SK-N-SH treated with all-trans-retinoic acid at 6 μM for 48 hours (cell line): ENCODE measurements at regions not wholly inside any gene's neighbourhood (a gene's known extent, or its start where the extent isn't known, plus 50 kb on each side); places are given as distances from the start of the nearest gene placed in this dataset.
A peak's percentile ranks its signal among the peaks of the same experiment; 100 is the strongest.

Source experiments
- ATAC-seq: fragments of 200-7000 bp; cut with Tn5 transposase; 3 replicates; pipeline ENCODE4 v1.9.1; 2020; ENCODE audit warnings: mild to moderate bottlenecking, moderate library complexity
- ARNTL ChIP-seq: fragments of 450-650 bp; formaldehyde crosslinking; IDR thresholded peaks from 2 replicates; pipeline ENCODE4 v1.5.0; 2020; ENCODE audit warnings: low read depth, mild to moderate bottlenecking, moderate library complexity, borderline replicate concordance
- BACH2 ChIP-seq: fragments of 250-450 bp; sonication (Bioruptor Pico); IDR thresholded peaks from 2 replicates; pipeline ENCODE4 v1.9.0; 2021; ENCODE audit warnings: mild to moderate bottlenecking, borderline replicate concordance
- CREB5 ChIP-seq: fragments of 250-450 bp; sonication (Bioruptor Pico); IDR thresholded peaks from 2 replicates; pipeline ENCODE4 v1.5.1; 2020; ENCODE audit warnings: low read depth, mild to moderate bottlenecking, moderate library complexity
- CSDC2 ChIP-seq: fragments of 250-450 bp; sonication (Bioruptor Pico); IDR thresholded peaks from 2 replicates; pipeline ENCODE4 v1.5.0; 2020; ENCODE audit warnings: mild to moderate bottlenecking, moderate library complexity
- CSRNP3 ChIP-seq: fragments of 250-450 bp; sonication (Bioruptor Pico); IDR thresholded peaks from 2 replicates; pipeline ENCODE4 v1.5.1; 2021; ENCODE audit warnings: mild to moderate bottlenecking, moderate library complexity
- ESRRG ChIP-seq: fragments of 250-450 bp; sonication (Bioruptor Pico); IDR thresholded peaks from 2 replicates; pipeline ENCODE4 v1.6.1; 2021; ENCODE audit warnings: mild to moderate bottlenecking
- GLIS3 ChIP-seq: fragments of 250-450 bp; sonication (Bioruptor Pico); IDR thresholded peaks from 2 replicates; pipeline ENCODE4 v1.5.0; 2020; ENCODE audit warnings: mild to moderate bottlenecking, moderate library complexity
- OSR1 ChIP-seq: fragments of 250-450 bp; sonication (Bioruptor Pico); IDR thresholded peaks from 2 replicates; pipeline ENCODE4 v1.8.0; 2022; ENCODE audit warnings: moderate library complexity, mild to moderate bottlenecking, inconsistent platforms
- PATZ1 ChIP-seq: fragments of 250-450 bp; sonication (Bioruptor Pico); IDR thresholded peaks from 2 replicates; pipeline ENCODE4 v1.8.0; 2020; ENCODE audit warnings: mild to moderate bottlenecking, moderate library complexity, borderline replicate concordance
- POU6F1 ChIP-seq: fragments of 250-450 bp; sonication (Bioruptor Pico); IDR thresholded peaks from 2 replicates; pipeline ENCODE4 v1.8.0; 2021; ENCODE audit warnings: low read depth, mild to moderate bottlenecking, moderate library complexity, borderline replicate concordance
- PPARA ChIP-seq: fragments of 250-450 bp; sonication (Bioruptor Pico); IDR thresholded peaks from 2 replicates; pipeline ENCODE4 v1.5.0; 2020; ENCODE audit warnings: mild to moderate bottlenecking, borderline replicate concordance
- SNAI2 ChIP-seq: fragments of 250-450 bp; sonication (Bioruptor Pico); IDR thresholded peaks from 2 replicates; pipeline ENCODE4 v1.5.0; 2020; ENCODE audit warnings: mild to moderate bottlenecking, moderate library complexity
- TOX ChIP-seq: fragments of 250-450 bp; sonication (Bioruptor Pico); IDR thresholded peaks from 2 replicates; pipeline ENCODE4 v1.8.0; 2021; ENCODE audit warnings: mild to moderate bottlenecking, moderate library complexity, borderline replicate concordance
- TSHZ2 ChIP-seq: fragments of 250-450 bp; sonication (Bioruptor Pico); IDR thresholded peaks from 2 replicates; pipeline ENCODE4 v1.5.0; 2020; ENCODE audit warnings: mild to moderate bottlenecking, moderate library complexity
- ZC3H10 ChIP-seq: fragments of 250-450 bp; sonication (Bioruptor Pico); IDR thresholded peaks from 2 replicates; pipeline ENCODE4 v1.5.1; 2021; ENCODE audit warnings: mild to moderate bottlenecking, moderate library complexity
- ZFP3 ChIP-seq: fragments of 250-450 bp; sonication (Bioruptor Pico); IDR thresholded peaks from 2 replicates; pipeline ENCODE4 v1.5.0; 2020; ENCODE audit warnings: mild to moderate bottlenecking, moderate library complexity
- ZFP30 ChIP-seq: fragments of 450-650 bp; formaldehyde crosslinking; IDR thresholded peaks from 2 replicates; pipeline ENCODE4 v1.5.0; 2022; ENCODE audit warnings: mild to moderate bottlenecking, moderate library complexity
- ZNF565 ChIP-seq: fragments of 450-650 bp; formaldehyde crosslinking; conservative IDR thresholded peaks from 2 replicates; pipeline ENCODE4 v1.5.0; 2020; ENCODE audit warnings: low read depth, mild to moderate bottlenecking, moderate library complexity
- ZNF70 ChIP-seq: fragments of 450-650 bp; formaldehyde crosslinking; IDR thresholded peaks from 2 replicates; pipeline ENCODE4 v1.5.0; 2020; ENCODE audit warnings: mild to moderate bottlenecking, moderate library complexity
- ZNF8 ChIP-seq: fragments of 450-650 bp; formaldehyde crosslinking; IDR thresholded peaks from 2 replicates; pipeline ENCODE4 v1.5.0; 2020; ENCODE audit warnings: mild to moderate bottlenecking, moderate library complexity

- no peak for TF ChIP-seq TSHZ2
- TF ChIP-seq ESRRG (CRISPR knock-in tag): no peak
- no peak for TF ChIP-seq CSRNP3 (CRISPR knock-in tag)
- TF ChIP-seq ZFP30 (CRISPR knock-in tag): no peak
- TF ChIP-seq ZNF70 (CRISPR knock-in tag): no peak
Observed at GRCh38 chr4:176963121-176963520, 170.4 kb upstream of the VEGFC start (continued).

GRCh38 chr4:176964116-176964691, 171.5 kb upstream of the VEGFC start:
- no peak for ATAC-seq
- no peak for TF ChIP-seq ZFP3
- TF ChIP-seq PPARA: no peak
- TF ChIP-seq CSDC2 (CRISPR knock-in tag): no peak
- no peak for TF ChIP-seq ARNTL (CRISPR knock-in tag)
- TF ChIP-seq, all 23 proteins: peak for 0

GRCh38 chr4:176967586-176967985, 174.9 kb upstream of the VEGFC start:
- TF ChIP-seq ZFP30 (CRISPR knock-in tag) (no peak), TSHZ2 (no peak), OSR1 (CRISPR knock-in tag) (no peak), ZFP3 (no peak), ZC3H10 (no peak), ESRRG (CRISPR knock-in tag) (no peak), BACH2 (CRISPR knock-in tag) (no peak), ZNF565 (CRISPR knock-in tag) (no peak), ZNF70 (CRISPR knock-in tag) (no peak), CREB5 (CRISPR knock-in tag) (no peak), POU6F1 (CRISPR knock-in tag) (no peak), GLIS3 (CRISPR knock-in tag) (no peak), SNAI2 (no peak), ZNF8 (CRISPR knock-in tag) (no peak), PATZ1 (CRISPR knock-in tag) (no peak), ARNTL (CRISPR knock-in tag) (no peak), TOX (no peak)
- ATAC-seq: peak; percentile 77
